ENCODE measurements at regions not wholly inside any gene's neighbourhood (a gene's known extent, or its start where the extent isn't known, plus 50 kb on each side); places are given as distances from the start of the nearest gene placed in this dataset.

GRCh38 chr7:23955145-23955544, 245.1 kb downstream of the STK31 start:
- no peaks in the 10 kb centered on the region for H3K27me3 Mint-ChIP-seq
- H3K36me3 Mint-ChIP-seq (ENCODE audit: low read depth): no peaks in the 10 kb centered on the region
- H3K27ac Mint-ChIP-seq: no peak overlapping the region
- H3K4me3 Mint-ChIP-seq: no peak overlapping the region
- no peaks in the 10 kb centered on the region for H3K4me1 Mint-ChIP-seq
- no peaks in the 10 kb centered on the region for H3K9me3 Mint-ChIP-seq
- peak; percentile 21 for ATAC-seq (replicated peaks)

GRCh38 chr7:23955600-23956149, 245.7 kb downstream of the STK31 start:
- Mint-ChIP-seq H3K36me3 (ENCODE audit: low read depth) (no peaks in the 10 kb centered on the region), H3K4me1 (no peaks in the 10 kb centered on the region), H3K4me3 (no peak overlapping the region), H3K27me3 (no peaks in the 10 kb centered on the region), H3K9me3 (no peaks in the 10 kb centered on the region), H3K27ac (no peak overlapping the region)
- ATAC-seq (replicated peaks): peak; percentile 9

- Mint-ChIP-seq H3K27ac (no peak overlapping the region), H3K27me3 (no peaks in the 10 kb centered on the region), H3K4me1 (no peaks in the 10 kb centered on the region), H3K9me3 (no peaks in the 10 kb centered on the region), H3K4me3 (no peak overlapping the region), H3K36me3 (ENCODE audit: low read depth) (no peaks in the 10 kb centered on the region)
- no peak for ATAC-seq (replicated peaks)
These were observed 247.0 kb downstream of the STK31 start for GRCh38 chr7:23956772-23957576.

- no peaks in the 10 kb centered on the region for H3K4me1 Mint-ChIP-seq
These were observed 249.8 kb downstream of the STK31 start for GRCh38 chr7:23959821-23960220.

GRCh38 chr7:23960361-23960760, 250.3 kb downstream of the STK31 start:
- Mint-ChIP-seq H3K4me1 (no peaks in the 10 kb centered on the region), H3K36me3 (ENCODE audit: low read depth) (no peaks in the 10 kb centered on the region), H3K9me3 (no peaks in the 10 kb centered on the region), H3K4me3 (no peak overlapping the region), H3K27me3 (no peaks in the 10 kb centered on the region), H3K27ac (no peak overlapping the region)
- no peak for ATAC-seq (replicated peaks)

More at GRCh38 chr7:23959821-23960220, 249.8 kb downstream of the STK31 start:
- Mint-ChIP-seq H3K4me3 (no peak overlapping the region), H3K27me3 (no peaks in the 10 kb centered on the region), H3K27ac (no peak overlapping the region), H3K9me3 (no peaks in the 10 kb centered on the region), H3K36me3 (ENCODE audit: low read depth) (no peaks in the 10 kb centered on the region)
- ATAC-seq (replicated peaks): no peak

- Mint-ChIP-seq H3K27me3 (no peaks in the 10 kb centered on the region), H3K9me3 (no peaks in the 10 kb centered on the region), H3K27ac (no peak overlapping the region), H3K4me1 (no peaks in the 10 kb centered on the region), H3K4me3 (no peak overlapping the region), H3K36me3 (ENCODE audit: low read depth) (no peaks in the 10 kb centered on the region)
- ATAC-seq (replicated peaks): no peak
These were observed 253.6 kb downstream of the STK31 start for GRCh38 chr7:23963461-23964165.

- no peaks in the 10 kb centered on the region for H3K27me3 Mint-ChIP-seq
- ATAC-seq (replicated peaks): no peak
- H3K36me3 Mint-ChIP-seq (ENCODE audit: low read depth): no peaks in the 10 kb centered on the region
- H3K27ac Mint-ChIP-seq: no peak overlapping the region
- H3K4me1 Mint-ChIP-seq: no peaks in the 10 kb centered on the region
- no peak overlapping the region for H3K4me3 Mint-ChIP-seq
- no peaks in the 10 kb centered on the region for H3K9me3 Mint-ChIP-seq
These were observed 254.7 kb downstream of the STK31 start for GRCh38 chr7:23964715-23965114.

- Mint-ChIP-seq H3K9me3 (no peaks in the 10 kb centered on the region), H3K4me3 (no peak overlapping the region), H3K36me3 (ENCODE audit: low read depth) (no peaks in the 10 kb centered on the region), H3K27ac (no peak overlapping the region), H3K4me1 (no peaks in the 10 kb centered on the region), H3K27me3 (no peaks in the 10 kb centered on the region)
- no peak for ATAC-seq (replicated peaks)
These were observed 255.3 kb downstream of the STK31 start for GRCh38 chr7:23965296-23965695.

GRCh38 chr7:23966941-23967340, 256.9 kb downstream of the STK31 start:
- Mint-ChIP-seq H3K27me3 (no peaks in the 10 kb centered on the region), H3K4me1 (no peaks in the 10 kb centered on the region), H3K27ac (no peak overlapping the region), H3K4me3 (no peak overlapping the region), H3K9me3 (no peaks in the 10 kb centered on the region), H3K36me3 (ENCODE audit: low read depth) (no peaks in the 10 kb centered on the region)
- ATAC-seq (replicated peaks): no peak

- Mint-ChIP-seq H3K4me1 (no peaks in the 10 kb centered on the region), H3K4me3 (no peak overlapping the region), H3K27me3 (no peaks in the 10 kb centered on the region), H3K9me3 (no peaks in the 10 kb centered on the region), H3K27ac (no peak overlapping the region), H3K36me3 (ENCODE audit: low read depth) (no peaks in the 10 kb centered on the region)
- peak; percentile 78 for ATAC-seq (replicated peaks)
These were observed 258.1 kb downstream of the STK31 start for GRCh38 chr7:23967949-23968599.

GRCh38 chr7:23968791-23969190, 258.8 kb downstream of the STK31 start:
- Mint-ChIP-seq H3K27me3 (peaks cover 3% of the 10 kb centered on the region), H3K4me3 (no peak overlapping the region), H3K4me1 (no peaks in the 10 kb centered on the region), H3K27ac (no peak overlapping the region), H3K9me3 (no peaks in the 10 kb centered on the region), H3K36me3 (ENCODE audit: low read depth) (no peaks in the 10 kb centered on the region)
- ATAC-seq (replicated peaks): no peak

- peaks cover 6% of the 10 kb centered on the region for H3K27me3 Mint-ChIP-seq
- no peak overlapping the region for H3K4me3 Mint-ChIP-seq
- no peak for ATAC-seq (replicated peaks)
- no peaks in the 10 kb centered on the region for H3K4me1 Mint-ChIP-seq
- H3K36me3 Mint-ChIP-seq (ENCODE audit: low read depth): no peaks in the 10 kb centered on the region
- no peak overlapping the region for H3K27ac Mint-ChIP-seq
- no peaks in the 10 kb centered on the region for H3K9me3 Mint-ChIP-seq
These were observed 259.4 kb downstream of the STK31 start for GRCh38 chr7:23969443-23969842.

- Mint-ChIP-seq H3K9me3 (no peaks in the 10 kb centered on the region), H3K27me3 (peaks cover 6% of the 10 kb centered on the region), H3K36me3 (ENCODE audit: low read depth) (no peaks in the 10 kb centered on the region), H3K27ac (no peak overlapping the region), H3K4me3 (no peak overlapping the region), H3K4me1 (no peaks in the 10 kb centered on the region)
- ATAC-seq (replicated peaks): no peak
These were observed 260.2 kb downstream of the STK31 start for GRCh38 chr7:23970193-23970592.

GRCh38 chr7:23971031-23971430, 261.0 kb downstream of the STK31 start:
- H3K36me3 Mint-ChIP-seq (ENCODE audit: low read depth): no peaks in the 10 kb centered on the region
- ATAC-seq (replicated peaks): no peak
- no peaks in the 10 kb centered on the region for H3K9me3 Mint-ChIP-seq
- no peaks in the 10 kb centered on the region for H3K4me1 Mint-ChIP-seq
- peaks cover 6% of the 10 kb centered on the region for H3K27me3 Mint-ChIP-seq
- no peak overlapping the region for H3K27ac Mint-ChIP-seq
- no peak overlapping the region for H3K4me3 Mint-ChIP-seq

All from activated T-helper 17 cell treated with anti-CD3 and anti-CD28 coated beads, Interleukin-2, amount 50 U/mL, for 72 hours (primary cell).